Spleen (tissue), 11 donors: ENCODE measurements at regions not wholly inside any gene's neighbourhood (a gene's known extent, or its start where the extent isn't known, plus 50 kb on each side); places are given as distances from the start of the nearest gene placed in this dataset.

Experiments used
- DNase-seq: peaks from one replicate; pipeline ENCODE4 v3.0.0-alpha.2; 2020
- H3K27ac ChIP-seq, 8 donors: fragments of 200-600 bp; sonication (generic) in 7 of 8; 1 replicate in 4 of 8; 2 replicates in 4 of 8; pipeline versions ENCODE4 v1.5.0 to v1.8.0; 2016 to 2021; ENCODE audit warnings: inconsistent platforms in 4 of 8, mild to moderate bottlenecking in 4 of 8, moderate library complexity in 1 of 8
- H3K27me3 ChIP-seq, 7 donors: fragments of 200-600 bp; sonication (generic) in 6 of 7; replicated peaks in 1 of 7; 1 replicate in 4 of 7; 2 replicates in 3 of 7; pipeline versions ENCODE4 v1.5.0 to v1.8.0; 2016 to 2021; ENCODE audit warnings: inconsistent platforms in 3 of 7, mild to moderate bottlenecking in 1 of 7
- H3K36me3 ChIP-seq, 6 donors: fragments of 200-600 bp; sonication (generic) in 5 of 6; 1 replicate in 4 of 6; 2 replicates in 2 of 6; pipeline versions ENCODE4 v1.5.0 to v1.8.0; 2016 to 2021; ENCODE audit warnings: inconsistent platforms in 2 of 6
- H3K4me1 ChIP-seq, 6 donors: fragments of 200-600 bp; sonication (generic) in 5 of 6; 1 replicate in 3 of 6; 2 replicates in 3 of 6; pipeline versions ENCODE4 v1.5.0 to v1.8.0; 2016 to 2021; ENCODE audit warnings: inconsistent platforms in 3 of 6
- H3K4me3 ChIP-seq, 8 donors: fragments of 200-600 bp; sonication (generic) in 7 of 8; 1 replicate in 4 of 8; 2 replicates in 4 of 8; pipeline versions ENCODE4 v1.5.0 to v1.8.0; 2016 to 2021; ENCODE audit warnings: inconsistent platforms in 4 of 8, mild to moderate bottlenecking in 4 of 8, moderate library complexity in 2 of 8
- H3K9me3 ChIP-seq, 8 donors: fragments of 200-600 bp; sonication (generic) in 7 of 8; 1 replicate in 4 of 8; 2 replicates in 4 of 8; pipeline versions ENCODE4 v1.5.0 to v1.8.0; 2016 to 2021; ENCODE audit warnings: inconsistent platforms in 4 of 8
- POLR2A ChIP-seq, 3 donors: fragments of 450-650 bp; IDR thresholded peaks; one replicate each; pipeline ENCODE4 v1.5.1; 2017; ENCODE audit warnings: antibody characterized with exemption in 3 of 3, mild to moderate bottlenecking in 1 of 3
- POLR2AphosphoS5 ChIP-seq, 3 donors: sonication (generic); formaldehyde crosslinking; IDR thresholded peaks; one replicate each; pipeline ENCODE4 v1.5.1; 2017; ENCODE audit warnings: antibody characterized with exemption in 3 of 3
- WGBS, 5 donors: extraction: QIAGEN DNeasy Blood & Tissue Kit in 3 of 5; methylation state at CpG; one replicate each; pipeline versions ENCODE4 v1.1.5 to v1.1.7; 2013 to 2018; 5-methylcytosine and 5-hydroxymethylcytosine counted together
- intact Hi-C: fragments of 100-400 bp; cut with DNase I; formaldehyde crosslinking; loops from one replicate; pipeline ENCODE4 v1.15.0; 2023; ENCODE audit warnings: low total_unique reads
- TF ChIP-seq, protein P1 (sequence below), 11 experiments: fragments of 200-600 bp in 7 of 11; fragments of 450-650 bp in 4 of 11; sonication (generic) in 4 of 11; IDR thresholded peaks in 8 of 11; conservative IDR thresholded peaks in 3 of 11; 1 replicate in 7 of 11; 2 replicates in 4 of 11; pipeline versions ENCODE4 v1.4.0 to v1.8.0; 2016 to 2021; ENCODE audit warnings: antibody characterized with exemption in 11 of 11, inconsistent platforms in 4 of 11, mild to moderate bottlenecking in 1 of 11
- donor health status: healthy with polysubstance abuse.
- donor health status: DM: no; HTN: no; CAD: no; lungs with moderate emphysema.
- donor health status: DM: no; HTN: no; CAD: no.
- donor health status: Bipolar disorder and iron deficiency.
- donor health status: healthy.
- donor health status: DM: no; HTN: no; CAD: no.
- donor health status: DM: yes; HTN: yes; CAD: no.

DNA sequence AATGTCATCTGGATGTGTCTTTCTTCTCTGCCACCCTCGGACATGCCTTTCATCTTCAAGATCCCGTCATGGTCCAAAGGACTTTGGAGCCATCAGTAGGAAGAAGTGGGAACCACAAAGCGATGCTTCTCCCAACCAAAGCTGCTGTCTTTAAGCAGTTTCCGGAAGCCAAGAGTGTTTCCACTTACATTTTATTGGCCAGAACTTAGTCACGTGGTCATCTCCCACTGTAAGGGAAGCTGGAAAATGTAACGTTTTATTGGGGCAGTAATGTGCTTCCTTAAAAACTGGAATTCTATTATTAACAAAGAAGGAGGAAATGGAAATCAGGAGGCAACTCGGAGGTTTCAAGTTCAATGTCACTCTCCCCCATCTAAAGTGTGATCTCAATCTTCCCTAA, 170.8 kb downstream of the ATG4C start:
- intact Hi-C loops, result no loop called here
- peaks cover 0 to 43% (median 0%) of the 10 kb centered on the region in 7 donors for H3K27me3 ChIP-seq
- H3K9me3 ChIP-seq, result no peaks in the 10 kb centered on the region
- H3K4me3 ChIP-seq, result no peak overlapping the region
- no peaks in the 10 kb centered on the region for H3K4me1 ChIP-seq
- TF ChIP-seq POLR2AphosphoS5 (IDR thresholded peaks at IDR 0.05) (no peak), POLR2A (IDR thresholded peaks at IDR 0.05) (no peak)
- no peaks in the 10 kb centered on the region for H3K36me3 ChIP-seq
- 54 to 69% (median 59%) methylated on average over 7 of the region's 7 CpGs for WGBS, 5 donors
- H3K27ac ChIP-seq, result no peak overlapping the region
- no peak for DNase-seq

- Histone ChIP-seq H3K9me3 (no peaks in the 10 kb centered on the region), H3K4me3 (no peak overlapping the region), H3K27ac (no peak overlapping the region), H3K4me1 (no peaks in the 10 kb centered on the region), H3K27me3 (peaks cover 0 to 45% (median 0%) of the 10 kb centered on the region in 7 donors), H3K36me3 (no peaks in the 10 kb centered on the region)
- no peak for DNase-seq
- no peak for TF ChIP-seq POLR2AphosphoS5 (IDR thresholded peaks at IDR 0.05)
- 71 to 91% (median 78%) methylated on average over 1 of the region's 1 CpG for WGBS, 5 donors
- intact Hi-C loops, result no loop called here
These were observed 171.7 kb downstream of the ATG4C start for GRCh38 chr1:62955666-62956065.

GRCh38 chr1:62962014-62962812, 178.3 kb downstream of the ATG4C start:
- WGBS, 5 donors, result 59 to 74% (median 65%) methylated on average over 4 of the region's 4 CpGs
- intact Hi-C loops, result no loop called here
- no peak for DNase-seq
- Histone ChIP-seq H3K9me3 (no peaks in the 10 kb centered on the region), H3K4me1 (no peaks in the 10 kb centered on the region), H3K27ac (no peak overlapping the region), H3K4me3 (no peak overlapping the region), H3K36me3 (no peaks in the 10 kb centered on the region), H3K27me3 (peaks cover 0 to 26% (median 0%) of the 10 kb centered on the region in 7 donors)
- TF ChIP-seq, protein P1, sequence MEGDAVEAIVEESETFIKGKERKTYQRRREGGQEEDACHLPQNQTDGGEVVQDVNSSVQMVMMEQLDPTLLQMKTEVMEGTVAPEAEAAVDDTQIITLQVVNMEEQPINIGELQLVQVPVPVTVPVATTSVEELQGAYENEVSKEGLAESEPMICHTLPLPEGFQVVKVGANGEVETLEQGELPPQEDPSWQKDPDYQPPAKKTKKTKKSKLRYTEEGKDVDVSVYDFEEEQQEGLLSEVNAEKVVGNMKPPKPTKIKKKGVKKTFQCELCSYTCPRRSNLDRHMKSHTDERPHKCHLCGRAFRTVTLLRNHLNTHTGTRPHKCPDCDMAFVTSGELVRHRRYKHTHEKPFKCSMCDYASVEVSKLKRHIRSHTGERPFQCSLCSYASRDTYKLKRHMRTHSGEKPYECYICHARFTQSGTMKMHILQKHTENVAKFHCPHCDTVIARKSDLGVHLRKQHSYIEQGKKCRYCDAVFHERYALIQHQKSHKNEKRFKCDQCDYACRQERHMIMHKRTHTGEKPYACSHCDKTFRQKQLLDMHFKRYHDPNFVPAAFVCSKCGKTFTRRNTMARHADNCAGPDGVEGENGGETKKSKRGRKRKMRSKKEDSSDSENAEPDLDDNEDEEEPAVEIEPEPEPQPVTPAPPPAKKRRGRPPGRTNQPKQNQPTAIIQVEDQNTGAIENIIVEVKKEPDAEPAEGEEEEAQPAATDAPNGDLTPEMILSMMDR (IDR thresholded peaks at IDR 0.05 in 8 of 11, conservative IDR thresholded peaks at IDR 0.05 in 3 of 11), result no peak
- TF ChIP-seq POLR2AphosphoS5 (IDR thresholded peaks at IDR 0.05) (no peak), POLR2A (IDR thresholded peaks at IDR 0.05) (no peak)

- WGBS, 5 donors, result 33 to 36% (median 34%) methylated on average over 9 to 10 of the region's 10 CpGs
- Histone ChIP-seq H3K27me3 (peaks cover 0 to 26% (median 0%) of the 10 kb centered on the region in 7 donors), H3K4me3 (no peak overlapping the region), H3K9me3 (no peaks in the 10 kb centered on the region), H3K36me3 (no peaks in the 10 kb centered on the region), H3K27ac (no peak overlapping the region), H3K4me1 (no peaks in the 10 kb centered on the region)
- intact Hi-C loops, result no loop called here
- TF ChIP-seq, protein P1 (IDR thresholded peaks at IDR 0.05 in 8 of 11, conservative IDR thresholded peaks at IDR 0.05 in 3 of 11), result peak in 4 of 11 experiments; percentile 5 to 49 (median 20)
- no peak for TF ChIP-seq POLR2A (IDR thresholded peaks at IDR 0.05)
- no peak for DNase-seq
These were observed 179.2 kb downstream of the ATG4C start for GRCh38 chr1:62962901-62963776.

- Histone ChIP-seq H3K4me1 (no peaks in the 10 kb centered on the region), H3K4me3 (no peak overlapping the region), H3K27me3 (peaks cover 0 to 26% (median 0%) of the 10 kb centered on the region in 7 donors), H3K9me3 (no peaks in the 10 kb centered on the region), H3K27ac (no peak overlapping the region), H3K36me3 (no peaks in the 10 kb centered on the region)
- no peak for DNase-seq
- TF ChIP-seq, protein P1 (IDR thresholded peaks at IDR 0.05 in 8 of 11, conservative IDR thresholded peaks at IDR 0.05 in 3 of 11), result no peak
- TF ChIP-seq POLR2A (IDR thresholded peaks at IDR 0.05) (no peak), POLR2AphosphoS5 (IDR thresholded peaks at IDR 0.05) (no peak)
- intact Hi-C loops, result no loop called here
- WGBS, 5 donors, result 56 to 70% (median 68%) methylated on average over 3 of the region's 3 CpGs
These were observed 180.2 kb downstream of the ATG4C start for GRCh38 chr1:62964141-62964540.
